ENCODE measurements at regions not wholly inside any gene's neighbourhood (a gene's known extent, or its start where the extent isn't known, plus 50 kb on each side); places are given as distances from the start of the nearest gene placed in this dataset.

- TF ChIP-seq JUN (IDR thresholded peaks at IDR 0.05; ENCODE audit: low read depth, low read length): no peak
These were observed 84.2 kb downstream of the ACKR3 start (continued) for GRCh38 chr2:236653863-236654262.

Data from H1 (cell line).